Superior temporal gyrus (tissue), 1 donor: ENCODE measurements at regions not wholly inside any gene's neighbourhood (a gene's known extent, or its start where the extent isn't known, plus 50 kb on each side); places are given as distances from the start of the nearest gene placed in this dataset.
A peak's percentile ranks its signal among the peaks of the same experiment; 100 is the strongest.

Experiments used
- DNase-seq: peaks from one replicate; pipeline ENCODE4 v3.0.0-alpha.2; 2016; ENCODE audit errors: extremely low spot score

- DNase-seq = no peak
Measured at GRCh38 chr1:209222826-209223225, 360.7 kb upstream of the CAMK1G start.

- no peak for DNase-seq
Measured at GRCh38 chr1:209223791-209224190, 359.7 kb upstream of the CAMK1G start.

GRCh38 chr1:209224886-209225285 is 358.6 kb upstream of the CAMK1G start:
- no peak for DNase-seq

- DNase-seq = no peak
Measured at GRCh38 chr1:209227171-209227570, 356.3 kb upstream of the CAMK1G start.

GRCh38 chr1:209227941-209228340 is 355.6 kb upstream of the CAMK1G start:
- no peak for DNase-seq

GRCh38 chr1:209229494-209230061 is 353.9 kb upstream of the CAMK1G start:
- DNase-seq = no peak

GRCh38 chr1:209230314-209230713 is 353.2 kb upstream of the CAMK1G start:
- no peak for DNase-seq

- DNase-seq = no peak
Measured at GRCh38 chr1:209231476-209232156, 351.9 kb upstream of the CAMK1G start.

GRCh38 chr1:209232197-209232596 is 351.3 kb upstream of the CAMK1G start:
- DNase-seq = no peak

GRCh38 chr1:209232759-209233158 is 350.8 kb upstream of the CAMK1G start:
- DNase-seq = no peak

GRCh38 chr1:209235166-209235565 is 348.3 kb upstream of the CAMK1G start:
- no peak for DNase-seq

GRCh38 chr1:209238356-209238755 is 345.2 kb upstream of the CAMK1G start:
- no peak for DNase-seq

- DNase-seq = no peak
Measured at GRCh38 chr1:209240351-209240750, 343.2 kb upstream of the CAMK1G start.

- no peak for DNase-seq
Measured at GRCh38 chr1:209241487-209241886, 342.0 kb upstream of the CAMK1G start.

- peak; percentile 90 for DNase-seq
Measured at GRCh38 chr1:209248649-209249279, 334.8 kb upstream of the CAMK1G start.

- no peak for DNase-seq
Measured at GRCh38 chr1:209249280-209249670, 334.2 kb upstream of the CAMK1G start.

- no peak for DNase-seq
Measured at GRCh38 chr1:209249785-209250440, 333.6 kb upstream of the CAMK1G start.

- no peak for DNase-seq
Measured at GRCh38 chr1:209250861-209251636, 332.5 kb upstream of the CAMK1G start.

- DNase-seq = no peak
Measured at GRCh38 chr1:209256766-209257350, 326.7 kb upstream of the CAMK1G start.

- DNase-seq = no peak
Measured at GRCh38 chr1:209257454-209257853, 326.1 kb upstream of the CAMK1G start.

GRCh38 chr1:209260136-209260535 is 323.4 kb upstream of the CAMK1G start:
- no peak for DNase-seq

- DNase-seq = no peak
Measured at GRCh38 chr1:209262631-209263030, 320.9 kb upstream of the CAMK1G start.
